ENCODE measurements at regions not wholly inside any gene's neighbourhood (a gene's known extent, or its start where the extent isn't known, plus 50 kb on each side); places are given as distances from the start of the nearest gene placed in this dataset.
A peak's percentile ranks its signal among the peaks of the same experiment; 100 is the strongest.

- no peak for DNase-seq
- Histone ChIP-seq H3K36me3 (replicated peaks; ENCODE audit: control insufficient read depth, insufficient read depth, low read length) (no peaks in the 10 kb centered on the region), H3K27me3 (ENCODE audit: control insufficient read depth, insufficient read depth, low read length) (no peaks in the 10 kb centered on the region), H3K4me3 (ENCODE audit: insufficient read depth, low read depth, low read length) (no peak overlapping the region)
These were observed 428.6 kb upstream of the FSHR start for GRCh38 chr2:49582946-49583345.

- H3K4me3 ChIP-seq (ENCODE audit: insufficient read depth, low read depth, low read length): no peak overlapping the region
- no peaks in the 10 kb centered on the region for H3K36me3 ChIP-seq (replicated peaks; ENCODE audit: control insufficient read depth, insufficient read depth, low read length)
- H3K27me3 ChIP-seq (ENCODE audit: control insufficient read depth, insufficient read depth, low read length): no peaks in the 10 kb centered on the region
- DNase-seq: peak; percentile 2
These were observed 422.7 kb upstream of the FSHR start for GRCh38 chr2:49577041-49577440.

DNA sequence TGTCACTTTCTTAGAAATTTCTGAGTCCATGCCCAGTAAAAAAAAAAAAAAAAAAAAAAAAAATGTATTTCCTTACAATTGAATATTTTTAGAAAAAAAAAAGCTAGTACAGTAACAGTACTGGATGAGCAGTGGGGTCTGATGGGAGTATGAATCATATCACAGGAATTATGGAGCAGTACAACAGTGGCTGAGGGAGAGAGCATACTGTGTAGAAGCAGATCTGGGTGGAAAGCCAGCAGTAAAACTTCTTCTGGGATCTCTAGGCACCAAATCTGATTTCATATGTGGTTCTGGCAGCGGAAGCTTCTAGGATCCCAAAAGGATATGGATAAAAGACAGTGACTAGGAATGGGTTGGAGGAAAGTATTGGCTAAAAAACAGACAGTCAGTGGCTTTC lies 414.9 kb upstream of the FSHR start:
- H3K4me3 ChIP-seq (ENCODE audit: insufficient read depth, low read depth, low read length): no peak overlapping the region
- no peaks in the 10 kb centered on the region for H3K36me3 ChIP-seq (replicated peaks; ENCODE audit: control insufficient read depth, insufficient read depth, low read length)
- no peaks in the 10 kb centered on the region for H3K27me3 ChIP-seq (ENCODE audit: control insufficient read depth, insufficient read depth, low read length)
- DNase-seq: no peak

GRCh38 chr2:49567811-49568600 lies 413.7 kb upstream of the FSHR start:
- no peaks in the 10 kb centered on the region for H3K36me3 ChIP-seq (replicated peaks; ENCODE audit: control insufficient read depth, insufficient read depth, low read length)
- no peaks in the 10 kb centered on the region for H3K27me3 ChIP-seq (ENCODE audit: control insufficient read depth, insufficient read depth, low read length)
- DNase-seq: no peak
- H3K4me3 ChIP-seq (ENCODE audit: insufficient read depth, low read depth, low read length): no peak overlapping the region

DNA sequence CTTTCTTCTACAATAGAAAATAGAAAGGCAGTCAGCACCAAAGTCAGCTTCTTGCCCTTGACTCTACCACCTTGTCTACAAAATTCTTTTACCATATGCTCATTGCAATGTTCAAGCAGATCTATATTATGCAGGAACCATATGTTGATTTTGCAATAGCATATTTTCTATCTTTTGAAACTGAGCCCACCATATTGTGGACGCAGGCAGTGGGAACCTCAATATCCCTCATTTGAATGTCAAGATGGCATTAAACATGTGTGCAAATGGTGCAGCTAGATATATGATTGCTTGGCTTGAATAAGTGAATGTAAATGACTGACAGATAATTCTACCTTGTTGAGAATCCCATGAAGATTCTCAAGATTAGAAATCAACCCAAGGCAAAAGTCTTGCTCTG lies 412.7 kb upstream of the FSHR start:
- Histone ChIP-seq H3K36me3 (replicated peaks; ENCODE audit: control insufficient read depth, insufficient read depth, low read length) (no peaks in the 10 kb centered on the region), H3K4me3 (ENCODE audit: insufficient read depth, low read depth, low read length) (no peak overlapping the region), H3K27me3 (ENCODE audit: control insufficient read depth, insufficient read depth, low read length) (no peaks in the 10 kb centered on the region)
- DNase-seq: no peak

DNA sequence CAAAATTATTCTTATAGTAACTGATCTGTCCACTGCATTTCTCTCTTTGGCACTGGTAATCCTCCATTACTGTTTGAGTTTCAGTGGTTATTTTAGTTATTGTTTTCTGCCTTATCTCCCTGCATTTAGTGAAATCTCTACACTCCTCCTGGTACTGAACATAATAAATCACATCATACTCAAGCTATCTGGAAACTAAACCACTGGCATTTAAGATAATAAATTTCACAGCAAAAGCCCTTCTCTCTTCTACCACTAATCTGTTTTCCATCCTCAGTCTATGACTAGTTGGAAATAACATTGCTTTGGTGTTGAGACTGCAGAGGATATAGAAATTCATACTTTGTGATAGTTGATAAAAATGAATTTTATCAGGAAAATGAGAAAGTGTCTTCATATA lies 399.3 kb upstream of the FSHR start:
- no peak for DNase-seq
- Histone ChIP-seq H3K4me3 (ENCODE audit: insufficient read depth, low read depth, low read length) (no peak overlapping the region), H3K36me3 (replicated peaks; ENCODE audit: control insufficient read depth, insufficient read depth, low read length) (no peaks in the 10 kb centered on the region), H3K27me3 (ENCODE audit: control insufficient read depth, insufficient read depth, low read length) (no peaks in the 10 kb centered on the region)

DNA sequence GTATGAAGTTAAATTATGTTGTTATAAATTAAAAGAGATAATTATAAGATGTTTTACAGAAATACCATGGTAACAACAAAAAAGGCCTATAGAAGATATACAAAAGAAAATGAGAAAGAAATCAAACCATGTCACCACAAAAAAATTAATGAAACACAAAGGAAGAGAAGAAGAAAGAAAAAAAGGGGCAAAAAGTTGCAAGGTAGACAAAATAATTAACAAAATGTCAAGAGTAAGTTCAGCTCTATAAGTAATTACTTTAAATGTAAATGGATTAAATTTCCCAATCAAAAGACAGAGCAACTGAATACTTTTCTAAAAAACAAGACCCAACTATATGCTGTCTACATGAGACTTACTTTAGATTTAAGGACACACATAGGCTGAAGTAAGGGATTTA lies 378.4 kb upstream of the FSHR start:
- Histone ChIP-seq H3K36me3 (replicated peaks; ENCODE audit: control insufficient read depth, insufficient read depth, low read length) (no peaks in the 10 kb centered on the region), H3K4me3 (ENCODE audit: insufficient read depth, low read depth, low read length) (no peak overlapping the region), H3K27me3 (ENCODE audit: control insufficient read depth, insufficient read depth, low read length) (no peaks in the 10 kb centered on the region)
- no peak for DNase-seq

- H3K4me3 ChIP-seq (ENCODE audit: insufficient read depth, low read depth, low read length): no peak overlapping the region
- H3K36me3 ChIP-seq (replicated peaks; ENCODE audit: control insufficient read depth, insufficient read depth, low read length): no peaks in the 10 kb centered on the region
- DNase-seq: no peak
- H3K27me3 ChIP-seq (ENCODE audit: control insufficient read depth, insufficient read depth, low read length): no peaks in the 10 kb centered on the region
These were observed 361.9 kb upstream of the FSHR start for GRCh38 chr2:49515996-49516782.

DNA sequence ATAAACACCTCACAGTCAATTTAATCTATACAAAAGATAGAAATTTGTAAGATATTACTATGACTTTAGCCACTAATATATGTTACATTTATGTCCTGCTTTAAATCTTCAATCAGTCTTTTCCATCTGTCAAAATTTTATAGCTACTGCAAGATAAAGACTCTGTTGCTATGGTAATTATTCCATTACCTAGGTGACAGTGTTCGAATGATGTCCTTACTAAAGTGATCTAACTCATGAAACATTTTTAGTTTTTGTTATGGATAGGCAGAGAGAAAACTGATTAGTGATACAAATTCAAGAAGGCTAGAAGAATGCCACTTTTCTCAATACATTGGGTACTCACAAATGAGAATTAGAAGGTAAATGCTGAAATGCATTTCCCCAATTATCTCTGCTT lies 359.9 kb upstream of the FSHR start:
- no peak overlapping the region for H3K4me3 ChIP-seq (ENCODE audit: insufficient read depth, low read depth, low read length)
- H3K27me3 ChIP-seq (ENCODE audit: control insufficient read depth, insufficient read depth, low read length): no peaks in the 10 kb centered on the region
- DNase-seq: no peak
- no peaks in the 10 kb centered on the region for H3K36me3 ChIP-seq (replicated peaks; ENCODE audit: control insufficient read depth, insufficient read depth, low read length)

- no peaks in the 10 kb centered on the region for H3K36me3 ChIP-seq (replicated peaks; ENCODE audit: control insufficient read depth, insufficient read depth, low read length)
- DNase-seq: peak; percentile 78
- no peak overlapping the region for H3K4me3 ChIP-seq (ENCODE audit: insufficient read depth, low read depth, low read length)
- H3K27me3 ChIP-seq (ENCODE audit: control insufficient read depth, insufficient read depth, low read length): no peaks in the 10 kb centered on the region
These were observed 336.4 kb upstream of the FSHR start for GRCh38 chr2:49490710-49491109.

GRCh38 chr2:49487139-49487538 lies 332.8 kb upstream of the FSHR start:
- no peaks in the 10 kb centered on the region for H3K27me3 ChIP-seq (ENCODE audit: control insufficient read depth, insufficient read depth, low read length)
- no peaks in the 10 kb centered on the region for H3K36me3 ChIP-seq (replicated peaks; ENCODE audit: control insufficient read depth, insufficient read depth, low read length)
- DNase-seq: no peak
- H3K4me3 ChIP-seq (ENCODE audit: insufficient read depth, low read depth, low read length): no peak overlapping the region

DNA sequence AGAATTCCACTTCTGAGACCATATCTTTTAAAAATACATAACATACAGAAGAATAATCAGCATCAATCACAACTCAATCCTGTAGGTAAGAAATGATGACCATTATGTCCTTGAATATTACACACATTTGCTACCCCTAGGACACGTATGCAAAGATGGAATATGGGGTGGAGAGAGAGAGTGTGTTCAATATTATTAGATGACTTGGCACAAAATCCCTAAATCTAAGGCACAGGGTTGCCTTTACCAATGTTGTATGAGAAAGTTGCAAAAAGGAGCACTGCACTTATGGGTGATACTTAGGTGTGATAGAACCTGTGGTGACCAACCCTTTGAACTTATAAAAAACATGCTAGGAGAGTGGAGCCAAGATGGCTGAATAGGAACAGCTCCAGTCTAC lies 326.2 kb upstream of the FSHR start:
- Histone ChIP-seq H3K36me3 (replicated peaks; ENCODE audit: control insufficient read depth, insufficient read depth, low read length) (no peaks in the 10 kb centered on the region), H3K27me3 (ENCODE audit: control insufficient read depth, insufficient read depth, low read length) (no peaks in the 10 kb centered on the region), H3K4me3 (ENCODE audit: insufficient read depth, low read depth, low read length) (no peak overlapping the region)
- no peak for DNase-seq

DNA sequence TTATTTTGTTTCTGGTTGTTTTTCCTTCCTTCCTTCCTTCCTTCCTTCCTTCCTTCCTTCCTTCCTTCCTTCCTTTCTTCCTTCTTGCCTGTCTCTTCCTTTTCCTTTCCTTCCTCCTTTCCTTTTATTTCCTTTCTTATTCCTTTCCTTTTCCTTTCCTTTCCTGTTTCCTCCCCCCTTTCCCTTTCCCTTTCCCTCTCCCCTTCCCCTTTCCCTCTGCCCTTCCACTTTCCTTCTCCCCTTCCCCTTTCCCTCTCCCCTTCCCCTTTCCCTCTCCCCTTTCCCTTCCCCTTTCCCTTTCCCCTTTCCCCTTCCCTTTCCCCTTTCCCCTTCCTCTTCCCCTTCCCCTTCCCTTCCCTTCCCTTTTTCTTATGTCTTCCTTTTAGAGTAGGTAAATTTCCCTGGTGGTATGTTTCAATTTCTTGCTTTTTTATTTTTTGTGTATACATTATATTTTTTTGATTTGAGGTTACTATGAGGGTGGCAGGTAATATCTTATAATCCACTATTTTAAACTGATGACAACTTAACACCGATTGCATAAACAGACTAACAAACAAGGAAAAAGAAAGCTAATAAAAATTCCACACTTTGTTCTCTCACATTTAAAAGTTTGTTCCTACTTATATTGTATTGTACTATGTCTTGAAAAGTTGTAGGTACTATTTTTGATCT lies 311.0 kb upstream of the FSHR start:
- DNase-seq: no peak
- no peak overlapping the region for H3K4me3 ChIP-seq (ENCODE audit: insufficient read depth, low read depth, low read length)
- H3K27me3 ChIP-seq (ENCODE audit: control insufficient read depth, insufficient read depth, low read length): no peaks in the 10 kb centered on the region
- no peaks in the 10 kb centered on the region for H3K36me3 ChIP-seq (replicated peaks; ENCODE audit: control insufficient read depth, insufficient read depth, low read length)

DNA sequence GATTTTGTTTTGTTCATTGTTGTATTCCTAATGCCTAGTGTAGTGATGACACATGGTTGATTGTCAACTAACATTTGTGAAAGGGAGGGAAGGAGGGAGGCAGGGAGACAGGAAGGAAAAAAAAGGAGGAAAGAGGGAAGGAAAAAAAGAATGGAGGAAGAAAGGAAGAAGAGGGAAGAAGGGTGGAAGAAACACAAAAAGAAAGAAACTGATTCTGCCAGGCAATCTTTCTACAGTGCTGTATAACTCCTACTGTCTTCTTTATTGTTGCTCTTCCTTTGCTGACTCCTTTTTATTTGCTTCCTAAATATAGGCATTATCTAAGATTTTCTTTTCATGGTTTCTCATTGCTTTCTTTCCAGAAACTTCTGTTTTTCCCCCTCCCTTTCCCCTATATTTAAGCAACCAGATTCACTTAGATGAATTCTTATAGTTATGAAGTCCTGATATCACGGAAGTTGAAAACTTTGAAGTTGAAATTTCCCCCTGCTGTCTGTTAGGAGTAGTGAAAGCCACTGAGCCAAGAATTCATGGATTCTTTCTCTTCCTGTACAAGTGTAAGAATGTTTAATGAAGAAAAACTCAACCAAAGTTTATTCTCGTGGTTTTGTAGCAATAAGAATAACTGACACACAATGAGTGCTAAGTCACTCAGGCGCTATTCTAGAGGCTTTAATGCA lies 305.1 kb upstream of the FSHR start:
- DNase-seq: no peak

More for the DNA sequence above, 305.1 kb upstream of the FSHR start:
- no peak overlapping the region for H3K4me3 ChIP-seq (ENCODE audit: insufficient read depth, low read depth, low read length)
- H3K36me3 ChIP-seq (replicated peaks; ENCODE audit: control insufficient read depth, insufficient read depth, low read length): no peaks in the 10 kb centered on the region
- H3K27me3 ChIP-seq (ENCODE audit: control insufficient read depth, insufficient read depth, low read length): no peaks in the 10 kb centered on the region
